T-helper 1 cell (primary cell): ENCODE measurements at regions not wholly inside any gene's neighbourhood (a gene's known extent, or its start where the extent isn't known, plus 50 kb on each side); places are given as distances from the start of the nearest gene placed in this dataset.
"Not testable (repeated sequence)": the region's sequence is repeated elsewhere in the genome, so short reads cannot be mapped to it uniquely, and the experiment has no call there.

ENCODE experiments used
- DNase-seq, 5 donors: peaks; one replicate each; pipeline ENCODE4 v3.0.0-alpha.2; 2012 to 2020

- no peak for DNase-seq
These were observed 199.3 kb downstream of the TMA16 start for GRCh38 chr4:163693776-163694175.

DNA sequence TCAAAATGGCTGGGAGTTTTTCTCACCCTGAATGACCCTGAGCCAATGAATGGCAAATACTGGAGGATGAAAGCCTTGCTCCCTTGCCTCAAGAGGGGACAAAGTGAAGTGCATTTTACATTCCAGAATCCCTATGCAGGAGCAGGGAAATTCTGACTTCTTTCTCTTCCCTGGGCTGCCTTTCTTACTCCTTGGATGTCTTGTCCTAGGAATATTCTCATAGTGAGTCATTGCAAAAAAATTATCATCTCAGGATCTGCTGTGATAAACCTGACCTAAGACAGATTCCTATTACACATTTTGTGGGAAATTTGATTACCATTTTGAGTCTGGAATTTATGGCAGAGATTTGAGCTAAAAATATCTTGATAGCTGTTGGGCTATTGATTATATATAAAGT is 199.9 kb downstream of the TMA16 start:
- no peak for DNase-seq

DNA sequence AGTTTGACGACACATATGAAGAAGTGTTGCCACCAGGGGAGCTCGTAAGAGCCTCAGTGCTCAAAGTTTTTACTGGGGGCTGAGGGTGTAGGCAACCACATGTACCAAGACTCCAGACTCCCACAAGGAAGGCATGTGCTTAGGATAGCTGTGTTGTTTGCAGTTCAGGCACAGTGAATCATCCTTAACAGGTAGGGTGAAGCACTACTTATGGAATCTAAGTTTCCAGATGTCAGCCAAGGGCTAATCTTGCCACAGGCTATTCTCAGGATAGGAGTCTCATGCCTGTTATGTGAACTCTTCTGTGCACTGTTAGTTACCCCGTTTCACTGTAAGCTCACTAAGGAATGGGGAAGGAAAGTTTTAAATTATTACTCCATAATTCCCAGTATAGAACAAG is 202.6 kb downstream of the TMA16 start:
- no peak for DNase-seq

- not testable (repeated sequence) for DNase-seq
These were observed 205.9 kb downstream of the TMA16 start for GRCh38 chr4:163700383-163700782.

DNA sequence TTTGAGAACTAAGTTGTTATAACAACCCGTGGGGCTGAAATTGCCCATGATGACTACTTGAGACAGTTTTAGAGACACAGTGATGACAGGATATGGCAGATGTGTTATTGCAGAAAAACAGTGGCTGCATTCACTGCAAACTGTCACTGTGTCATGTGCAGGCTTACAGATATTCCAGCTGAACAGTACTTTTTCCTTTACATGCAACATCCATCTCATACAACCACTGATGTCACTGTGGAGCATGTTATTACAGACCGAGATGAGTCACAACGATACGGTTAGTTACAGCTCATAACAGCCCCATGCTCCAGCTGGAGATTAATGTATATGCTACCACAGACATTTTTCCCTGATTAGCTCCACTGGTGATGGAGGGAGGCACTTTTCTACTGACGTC is 207.4 kb downstream of the TMA16 start:
- no peak for DNase-seq

GRCh38 chr4:163702736-163703135 is 208.2 kb downstream of the TMA16 start:
- DNase-seq: no peak

- DNase-seq: no peak
These were observed 208.8 kb downstream of the TMA16 start for GRCh38 chr4:163703251-163703650.

DNA sequence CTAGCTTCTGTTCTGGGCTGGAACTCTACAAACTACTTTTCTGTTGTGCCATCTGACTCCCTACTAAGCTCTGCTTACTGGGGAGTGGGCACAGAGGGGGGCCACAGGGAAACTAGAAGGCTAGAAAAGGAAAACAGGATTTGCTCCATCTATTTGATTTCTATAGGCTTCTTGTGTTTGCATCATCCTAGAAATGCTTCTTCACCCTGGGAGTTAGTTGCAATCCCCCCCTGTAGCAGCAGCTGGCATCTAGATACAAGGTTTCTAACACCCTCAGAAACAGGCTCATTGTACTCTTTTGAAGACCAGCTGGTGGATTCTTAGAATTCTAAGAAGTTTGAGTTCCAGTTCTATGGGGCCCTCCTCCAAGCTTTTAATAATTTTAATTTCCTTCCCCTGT is 213.4 kb downstream of the TMA16 start:
- DNase-seq: no peak

GRCh38 chr4:163709601-163710000 is 215.1 kb downstream of the TMA16 start:
- DNase-seq: no peak

DNA sequence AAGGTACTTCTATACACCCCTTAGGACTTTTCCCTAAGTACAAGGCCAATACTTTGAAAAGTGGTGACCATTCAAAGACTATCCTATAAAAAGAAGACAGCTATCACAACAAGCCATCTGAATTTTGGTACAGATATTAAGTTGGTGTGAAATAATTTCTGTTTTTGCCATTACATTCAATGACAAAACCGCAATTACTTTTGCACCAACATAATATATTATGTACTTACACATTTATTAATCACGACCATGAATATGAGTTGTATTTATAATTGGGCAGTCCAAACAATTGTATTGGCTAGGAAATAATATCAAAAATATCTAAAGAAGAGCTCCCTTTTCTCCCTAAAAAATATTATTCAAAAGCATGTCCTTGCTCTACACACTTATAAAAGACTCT is 215.7 kb downstream of the TMA16 start:
- no peak for DNase-seq

- DNase-seq: not testable (repeated sequence)
These were observed 230.0 kb downstream of the TMA16 start for GRCh38 chr4:163724495-163724894.

DNA sequence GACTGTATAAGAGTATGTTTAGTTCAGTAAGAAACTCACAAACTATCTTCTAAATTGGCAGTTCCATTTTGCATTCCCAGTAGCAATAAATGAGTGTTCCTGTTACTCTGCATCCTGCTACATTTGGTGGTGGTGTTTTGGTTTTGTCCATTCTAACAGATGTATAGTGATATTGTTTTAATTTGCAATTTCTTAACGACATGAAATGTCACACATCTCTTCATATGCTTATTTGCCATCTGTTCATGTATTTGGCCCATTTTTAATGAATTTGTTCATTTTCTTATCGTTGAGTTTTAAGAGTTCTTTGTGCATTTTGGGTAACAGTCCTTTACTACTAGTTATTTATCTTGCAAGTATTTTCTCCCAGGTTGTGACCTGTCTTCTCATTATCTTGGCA is 232.2 kb downstream of the TMA16 start:
- no peak for DNase-seq

GRCh38 chr4:163731071-163731470 is 236.6 kb downstream of the TMA16 start:
- DNase-seq: no peak

- DNase-seq: no peak
These were observed 238.0 kb downstream of the TMA16 start for GRCh38 chr4:163732473-163732872.

DNA sequence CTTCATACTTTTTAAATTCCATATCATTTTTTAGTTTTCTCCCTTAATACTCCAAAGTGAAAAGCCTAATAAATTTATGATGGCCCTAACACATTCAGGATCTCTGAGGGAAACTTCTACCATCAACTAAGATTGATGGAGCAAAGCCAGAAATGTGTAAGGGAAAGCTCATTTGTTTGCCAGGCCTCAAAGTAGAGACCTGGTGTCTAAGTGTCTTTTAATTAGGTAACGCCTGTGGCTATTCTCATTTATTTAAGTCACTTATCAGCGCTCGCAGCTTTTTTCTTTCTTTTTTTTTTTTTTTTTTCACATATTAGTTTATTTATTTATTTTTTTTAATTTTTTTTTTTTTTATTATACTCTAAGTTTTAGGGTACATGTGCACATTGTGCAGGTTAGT is 242.4 kb downstream of the TMA16 start:
- no peak for DNase-seq

- not testable (repeated sequence) for DNase-seq
These were observed 243.4 kb downstream of the TMA16 start for GRCh38 chr4:163737846-163738245.

DNA sequence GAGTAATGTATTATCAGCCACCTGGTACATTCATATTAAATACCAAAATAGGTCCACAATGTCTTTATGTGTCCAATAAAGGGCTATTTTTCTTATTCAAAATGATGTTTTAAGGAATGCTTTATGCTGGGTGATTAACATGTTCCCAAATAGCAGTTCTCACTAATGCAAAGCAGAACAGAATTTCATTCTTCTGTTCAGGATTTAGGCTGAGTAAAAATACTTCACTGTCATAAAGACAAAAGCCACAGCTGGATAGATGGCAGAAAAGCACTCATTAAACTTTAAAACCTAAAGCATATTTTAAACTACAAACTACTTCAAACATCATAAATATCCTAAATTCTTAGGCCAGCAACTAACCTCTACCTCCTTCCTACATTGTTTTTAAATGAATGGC is 244.0 kb downstream of the TMA16 start:
- DNase-seq: no peak

GRCh38 chr4:163744861-163745260 is 250.4 kb downstream of the TMA16 start:
- DNase-seq: no peak

GRCh38 chr4:163747293-163747692 is 252.8 kb downstream of the TMA16 start:
- no peak for DNase-seq

DNA sequence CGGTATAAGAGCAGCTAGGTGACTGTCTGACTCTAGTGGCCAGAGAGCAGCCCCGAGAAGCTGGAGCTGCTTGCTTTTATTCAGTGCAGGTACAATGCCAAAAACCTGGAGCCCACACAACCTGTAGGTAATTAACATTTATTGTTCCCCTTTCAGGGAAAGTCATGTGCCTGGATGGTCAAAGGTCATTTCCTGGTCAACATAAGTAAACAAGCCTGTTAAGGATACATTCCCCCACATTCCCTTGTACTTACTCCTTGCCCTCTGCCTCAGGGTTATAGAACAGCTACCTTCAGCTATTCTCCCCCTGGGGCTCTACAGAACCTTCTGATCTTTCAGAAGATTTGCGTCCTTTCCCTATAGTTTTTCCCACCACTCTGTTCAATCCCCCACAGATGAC is 253.4 kb downstream of the TMA16 start:
- no peak for DNase-seq

DNA sequence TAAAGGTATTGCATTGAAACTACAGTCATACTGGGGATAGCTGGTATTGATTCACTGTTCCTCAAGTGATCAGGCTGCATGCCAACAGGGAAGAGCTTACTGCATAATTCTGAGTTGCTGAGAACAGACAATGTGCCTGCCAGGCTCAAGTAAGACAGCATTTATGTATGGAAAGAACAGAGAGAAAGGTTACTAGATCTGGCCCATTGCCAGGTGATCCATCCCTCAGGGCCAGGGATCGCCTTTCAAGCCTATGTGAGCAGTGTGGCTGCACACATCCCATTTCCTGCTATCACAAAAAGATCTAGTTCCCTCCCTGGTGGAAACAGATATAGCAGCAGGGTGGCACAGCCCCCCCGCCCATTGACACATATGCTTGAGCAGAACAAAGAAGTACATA is 254.0 kb downstream of the TMA16 start:
- no peak for DNase-seq

DNA sequence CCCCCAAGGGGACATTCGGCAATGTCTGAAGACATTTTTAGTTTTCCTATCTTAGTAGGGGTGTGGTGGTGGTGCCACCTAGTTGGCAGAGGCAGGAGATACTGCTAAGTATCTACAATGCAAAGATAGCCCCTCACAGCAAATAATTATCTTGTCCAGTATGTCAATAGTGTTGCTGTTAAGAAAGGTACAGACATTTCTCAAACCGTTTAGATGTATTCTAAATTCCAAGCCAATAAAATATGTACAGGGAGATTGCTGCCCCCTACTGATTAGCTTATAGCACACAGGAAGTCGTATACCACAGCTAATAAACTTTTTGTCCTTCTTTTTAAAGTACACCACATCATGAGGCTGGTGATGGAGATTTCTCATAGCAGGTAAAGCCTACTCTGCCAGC is 260.5 kb downstream of the TMA16 start:
- DNase-seq: no peak

DNA sequence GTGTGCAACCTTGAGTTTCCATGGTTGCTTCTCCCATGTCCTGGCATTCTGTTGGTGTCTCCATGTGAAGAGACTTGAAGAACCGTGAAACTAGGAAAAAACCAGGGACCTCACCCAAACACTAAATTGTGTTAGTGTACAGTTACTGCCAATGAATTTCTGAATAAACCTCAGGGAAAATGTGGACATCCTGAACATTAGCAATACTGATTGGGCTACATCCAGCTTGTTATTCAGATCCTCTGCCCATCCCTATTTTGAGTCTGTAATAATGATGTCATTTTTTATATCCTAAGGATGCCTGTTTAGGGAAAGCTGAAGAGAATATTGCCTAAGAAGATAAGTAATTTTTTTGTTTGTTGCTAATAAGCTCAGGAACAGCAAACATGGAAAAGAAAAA is 262.7 kb downstream of the TMA16 start:
- no peak for DNase-seq

GRCh38 chr4:163758032-163758431 is 263.5 kb downstream of the TMA16 start:
- DNase-seq: no peak

DNA sequence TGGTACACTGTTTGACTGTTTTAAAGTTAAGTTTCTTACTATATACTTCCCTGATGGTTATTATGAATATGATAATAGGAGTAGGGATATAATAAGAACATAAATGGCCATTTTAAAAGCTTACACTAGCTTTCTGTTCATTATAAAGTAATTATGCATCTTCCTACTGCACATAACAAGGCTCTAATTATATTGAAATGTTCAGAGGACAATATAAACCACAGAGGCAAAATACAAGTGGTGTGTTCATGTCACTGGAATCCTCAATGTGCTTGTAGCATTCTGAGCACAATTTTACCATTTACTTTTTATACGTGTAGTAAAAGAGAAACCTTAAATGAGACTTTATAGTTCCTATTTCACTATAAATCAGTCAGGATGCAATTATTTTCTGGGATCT is 268.3 kb downstream of the TMA16 start:
- no peak for DNase-seq

DNA sequence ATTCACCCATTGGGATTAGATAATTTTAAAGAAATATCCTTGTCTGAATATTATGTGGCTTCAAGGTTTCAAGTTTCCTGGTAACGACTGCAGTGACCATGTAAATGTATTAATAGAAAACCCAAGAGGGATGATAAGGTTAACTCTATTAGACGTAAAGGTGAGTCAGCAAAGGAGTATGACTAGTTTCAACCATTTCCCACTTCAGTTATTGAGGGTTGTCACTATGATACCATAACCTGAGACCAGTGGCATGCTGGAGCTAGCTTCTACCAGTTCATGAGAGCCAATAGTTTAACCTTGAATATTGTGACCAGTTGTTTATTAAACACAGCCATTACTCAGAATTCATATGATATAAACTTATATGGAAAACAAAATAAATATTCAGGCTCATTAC is 270.1 kb downstream of the TMA16 start:
- no peak for DNase-seq
